HEK293 (cell line): ENCODE measurements at regions not wholly inside any gene's neighbourhood (a gene's known extent, or its start where the extent isn't known, plus 50 kb on each side); places are given as distances from the start of the nearest gene placed in this dataset.

ENCODE experiments used
- CTCF ChIA-PET: fragments of 350-600 bp; formaldehyde crosslinking; extraction: SDS; loops from one replicate; lab custom pipeline; 2021; ENCODE audit warnings: antibody characterized with exemption; lab: Yijun Ruan, JAX
- POLR2A ChIA-PET: fragments of 300-600 bp; formaldehyde crosslinking; extraction: SDS; loops from one replicate; lab custom pipeline; 2020; ENCODE audit warnings: antibody characterized with exemption, inconsistent platforms; lab: Yijun Ruan, JAX
- H3K27ac ChIP-seq: fragments of 200-500 bp; sonication (Bioruptor generic); 2 replicates; pipeline ENCODE4 v1.5.1; 2014; ENCODE audit warnings: low read depth, low read length, control low read depth, inconsistent platforms; ENCODE audit errors: extremely low read depth
- H3K36me3 ChIP-seq, 2 experiments: fragments of 200-500 bp in 1 of 2; sonication (Bioruptor generic) in 1 of 2; 1 replicate in 1 of 2; 2 replicates in 1 of 2; pipeline ENCODE4 v1.5.1; 2014 to 2017; ENCODE audit warnings: inconsistent platforms in 2 of 2, low read length in 2 of 2; ENCODE audit not compliant: control insufficient read depth in 2 of 2, insufficient read depth in 1 of 2
- H3K4me1 ChIP-seq: fragments of 200-500 bp; sonication (Bioruptor generic); 2 replicates; pipeline ENCODE4 v1.5.1; 2014; ENCODE audit warnings: mild to moderate bottlenecking, low read length, inconsistent platforms; ENCODE audit not compliant: control insufficient read depth, insufficient read depth
- H3K4me3 ChIP-seq: 2 replicates; pipeline ENCODE4 v1.5.1; 2011; ENCODE audit warnings: low read depth, mild to moderate bottlenecking, control low read depth, low read length, moderate library complexity
- H3K9me3 ChIP-seq: fragments of 200-500 bp; sonication (Bioruptor generic); 2 replicates; pipeline ENCODE4 v1.5.1; 2014; ENCODE audit warnings: low read depth, low read length, inconsistent platforms; ENCODE audit not compliant: control insufficient read depth, insufficient read depth
- ELK4 ChIP-seq: IDR thresholded peaks from 2 replicates; pipeline ENCODE4 v1.6.1; 2011; ENCODE audit warnings: mild to moderate bottlenecking, low read depth, low read length, borderline replicate concordance
- SETDB1 ChIP-seq: IDR thresholded peaks from one replicate; pipeline ENCODE4 v1.6.1; 2017; ENCODE audit warnings: mild to moderate bottlenecking, low read length, moderate library complexity, mixed read lengths; ENCODE audit not compliant: insufficient read length
- TRIM28 ChIP-seq: IDR thresholded peaks from 2 replicates; pipeline ENCODE4 v1.6.1; 2011; ENCODE audit warnings: low read length, control low read depth, borderline replicate concordance
- ZBTB1 ChIP-seq: fragments of 450-650 bp; formaldehyde crosslinking; IDR thresholded peaks from 2 replicates; pipeline ENCODE4 v1.5.1; 2016; ENCODE audit warnings: missing biosample characterization, missing genetic modification characterization
- ZBTB49 ChIP-seq: fragments of 450-650 bp; formaldehyde crosslinking; IDR thresholded peaks from 2 replicates; pipeline ENCODE4 v1.5.1; 2016; ENCODE audit warnings: missing biosample characterization, missing genetic modification characterization, low read depth
- ZBTB7A ChIP-seq: fragments of 450-650 bp; formaldehyde crosslinking; IDR thresholded peaks from 2 replicates; pipeline ENCODE4 v1.5.1; 2016; ENCODE audit warnings: low read depth, missing biosample characterization, missing genetic modification characterization
- ZFP37 ChIP-seq: fragments of 450-650 bp; formaldehyde crosslinking; IDR thresholded peaks from 2 replicates; pipeline ENCODE4 v1.5.1; 2016; ENCODE audit warnings: missing biosample characterization, missing genetic modification characterization
- ZFP41 ChIP-seq: fragments of 450-650 bp; formaldehyde crosslinking; IDR thresholded peaks from 2 replicates; pipeline ENCODE4 v1.5.1; 2016; ENCODE audit warnings: missing biosample characterization, missing genetic modification characterization, borderline replicate concordance
- ZNF133 ChIP-seq: fragments of 450-650 bp; formaldehyde crosslinking; IDR thresholded peaks from 2 replicates; pipeline ENCODE4 v1.5.1; 2016; ENCODE audit warnings: missing biosample characterization, missing genetic modification characterization
- ZNF16 ChIP-seq: fragments of 450-650 bp; formaldehyde crosslinking; IDR thresholded peaks from 2 replicates; pipeline ENCODE4 v1.5.1; 2016; ENCODE audit warnings: low read depth, missing biosample characterization, missing genetic modification characterization
- ZNF175 ChIP-seq: fragments of 450-650 bp; formaldehyde crosslinking; IDR thresholded peaks from 2 replicates; pipeline ENCODE4 v1.5.1; 2016; ENCODE audit warnings: missing biosample characterization, missing genetic modification characterization
- ZNF18 ChIP-seq: fragments of 450-650 bp; formaldehyde crosslinking; IDR thresholded peaks from 2 replicates; pipeline ENCODE4 v1.5.1; 2016; ENCODE audit warnings: missing biosample characterization, missing genetic modification characterization
- ZNF394 ChIP-seq: fragments of 450-650 bp; formaldehyde crosslinking; IDR thresholded peaks from 2 replicates; pipeline ENCODE4 v1.5.1; 2016; ENCODE audit warnings: missing biosample characterization, missing genetic modification characterization, mild to moderate bottlenecking, moderate library complexity, borderline replicate concordance
- ZNF530 ChIP-seq: fragments of 450-650 bp; formaldehyde crosslinking; IDR thresholded peaks from 2 replicates; pipeline ENCODE4 v1.5.1; 2016; ENCODE audit warnings: low read depth, missing biosample characterization, missing genetic modification characterization
- ZNF544 ChIP-seq: fragments of 450-650 bp; formaldehyde crosslinking; IDR thresholded peaks from 2 replicates; pipeline ENCODE4 v1.5.0; 2017; ENCODE audit warnings: missing biosample characterization, missing genetic modification characterization
- ZNF610 ChIP-seq: fragments of 450-650 bp; formaldehyde crosslinking; IDR thresholded peaks from 2 replicates; pipeline ENCODE4 v1.5.1; 2016; ENCODE audit warnings: missing biosample characterization, missing genetic modification characterization, borderline replicate concordance
- ZNF660 ChIP-seq: fragments of 450-650 bp; IDR thresholded peaks from 2 replicates; pipeline ENCODE4 v1.5.1; 2018; ENCODE audit warnings: missing biosample characterization, mild to moderate bottlenecking, missing genetic modification characterization
- TF ChIP-seq, protein P1 (sequence below): fragments of 450-650 bp; formaldehyde crosslinking; IDR thresholded peaks from 2 replicates; pipeline ENCODE4 v1.5.1; 2016; ENCODE audit warnings: missing biosample characterization, missing genetic modification characterization

GRCh38 chr13:64672751-64673150, 2557.4 kb downstream of the PCDH9 start:
- no peak overlapping the region for H3K4me3 ChIP-seq
- no peaks in the 10 kb centered on the region for H3K9me3 ChIP-seq
- H3K4me1 ChIP-seq, result no peaks in the 10 kb centered on the region
- ChIA-PET POLR2A (no interaction called here), CTCF (no interaction called here)
- H3K36me3 ChIP-seq, result no peaks in the 10 kb centered on the region
- H3K27ac ChIP-seq, result no peak overlapping the region
- TF ChIP-seq ZNF394 (tag by site-specific recombination) (no peak), ZNF133 (tag by site-specific recombination) (no peak), ZNF660 (tag by site-specific recombination) (no peak), ZBTB1 (tag by site-specific recombination) (no peak), ZNF16 (no peak)

GRCh38 chr13:64662887-64663593, 2567.1 kb downstream of the PCDH9 start:
- Histone ChIP-seq H3K4me1 (no peaks in the 10 kb centered on the region), H3K36me3 (no peaks in the 10 kb centered on the region), H3K9me3 (no peaks in the 10 kb centered on the region), H3K27ac (no peak overlapping the region), H3K4me3 (no peak overlapping the region)
- POLR2A ChIA-PET, result no interaction called here
- CTCF ChIA-PET, result no interaction called here
- no peak for TF ChIP-seq ZBTB49
- peak; percentile 95; the same call in 1 of the 2 replicates for TF ChIP-seq TRIM28
- no peak for TF ChIP-seq ZBTB7A
- TF ChIP-seq ZFP37, result no peak
- TF ChIP-seq SETDB1, result peak; percentile 89

DNA sequence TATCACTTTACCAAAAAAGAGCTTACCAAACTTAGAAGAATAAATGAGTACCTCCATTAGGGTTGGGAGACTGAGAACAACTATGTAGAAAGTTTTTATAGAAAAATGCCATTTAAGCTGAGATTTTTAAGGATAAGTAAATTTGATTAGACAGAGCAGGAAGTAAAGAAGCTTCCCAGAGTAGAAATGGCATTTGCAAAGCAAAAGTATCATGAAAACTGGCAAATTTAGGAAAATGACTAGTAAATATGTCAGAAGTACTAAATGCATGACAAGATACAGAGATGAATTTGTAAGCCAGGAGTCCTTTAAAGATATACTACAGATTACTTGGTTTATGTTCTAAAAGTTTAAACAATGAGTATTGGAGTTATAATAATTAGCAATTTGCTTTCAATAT, 2581.8 kb downstream of the PCDH9 start:
- Histone ChIP-seq H3K27ac (no peak overlapping the region), H3K4me3 (no peak overlapping the region), H3K4me1 (no peaks in the 10 kb centered on the region), H3K36me3 (no peaks in the 10 kb centered on the region), H3K9me3 (no peaks in the 10 kb centered on the region)
- TF ChIP-seq ZNF175 (tag by site-specific recombination) (no peak), ZNF18 (tag by site-specific recombination) (no peak), ZNF610 (tag by site-specific recombination) (no peak)
- POLR2A ChIA-PET, result no interaction called here
- CTCF ChIA-PET, result no interaction called here

DNA sequence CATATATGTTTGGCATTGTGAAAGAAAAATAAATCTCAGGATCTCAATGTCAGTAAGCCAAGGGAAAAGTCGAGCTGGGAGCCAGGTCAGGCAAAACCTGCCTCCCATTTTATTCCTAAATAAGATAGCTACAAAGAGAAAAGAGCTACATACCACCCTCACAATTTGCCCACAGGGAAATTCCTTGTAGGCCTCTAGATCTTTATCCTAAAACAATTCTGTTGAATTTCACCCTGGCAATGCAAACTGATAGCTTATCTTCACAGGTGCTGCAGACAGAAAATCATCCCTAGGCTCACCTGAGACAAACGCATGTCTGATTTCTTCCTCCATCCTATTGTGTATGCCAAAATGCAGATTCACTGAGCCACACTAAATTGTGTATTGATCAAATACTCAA, 2587.1 kb downstream of the PCDH9 start:
- Histone ChIP-seq H3K9me3 (no peaks in the 10 kb centered on the region), H3K4me1 (no peaks in the 10 kb centered on the region), H3K36me3 (no peaks in the 10 kb centered on the region), H3K27ac (no peak overlapping the region), H3K4me3 (no peak overlapping the region)
- ChIA-PET POLR2A (no interaction called here), CTCF (no interaction called here)
- no peak for TF ChIP-seq ELK4
- TF ChIP-seq ZFP41 (tag by site-specific recombination), result no peak
- TF ChIP-seq ZNF544 (tag by site-specific recombination), result no peak
- TF ChIP-seq ZNF530 (tag by site-specific recombination), result no peak
- TF ChIP-seq, protein P1, sequence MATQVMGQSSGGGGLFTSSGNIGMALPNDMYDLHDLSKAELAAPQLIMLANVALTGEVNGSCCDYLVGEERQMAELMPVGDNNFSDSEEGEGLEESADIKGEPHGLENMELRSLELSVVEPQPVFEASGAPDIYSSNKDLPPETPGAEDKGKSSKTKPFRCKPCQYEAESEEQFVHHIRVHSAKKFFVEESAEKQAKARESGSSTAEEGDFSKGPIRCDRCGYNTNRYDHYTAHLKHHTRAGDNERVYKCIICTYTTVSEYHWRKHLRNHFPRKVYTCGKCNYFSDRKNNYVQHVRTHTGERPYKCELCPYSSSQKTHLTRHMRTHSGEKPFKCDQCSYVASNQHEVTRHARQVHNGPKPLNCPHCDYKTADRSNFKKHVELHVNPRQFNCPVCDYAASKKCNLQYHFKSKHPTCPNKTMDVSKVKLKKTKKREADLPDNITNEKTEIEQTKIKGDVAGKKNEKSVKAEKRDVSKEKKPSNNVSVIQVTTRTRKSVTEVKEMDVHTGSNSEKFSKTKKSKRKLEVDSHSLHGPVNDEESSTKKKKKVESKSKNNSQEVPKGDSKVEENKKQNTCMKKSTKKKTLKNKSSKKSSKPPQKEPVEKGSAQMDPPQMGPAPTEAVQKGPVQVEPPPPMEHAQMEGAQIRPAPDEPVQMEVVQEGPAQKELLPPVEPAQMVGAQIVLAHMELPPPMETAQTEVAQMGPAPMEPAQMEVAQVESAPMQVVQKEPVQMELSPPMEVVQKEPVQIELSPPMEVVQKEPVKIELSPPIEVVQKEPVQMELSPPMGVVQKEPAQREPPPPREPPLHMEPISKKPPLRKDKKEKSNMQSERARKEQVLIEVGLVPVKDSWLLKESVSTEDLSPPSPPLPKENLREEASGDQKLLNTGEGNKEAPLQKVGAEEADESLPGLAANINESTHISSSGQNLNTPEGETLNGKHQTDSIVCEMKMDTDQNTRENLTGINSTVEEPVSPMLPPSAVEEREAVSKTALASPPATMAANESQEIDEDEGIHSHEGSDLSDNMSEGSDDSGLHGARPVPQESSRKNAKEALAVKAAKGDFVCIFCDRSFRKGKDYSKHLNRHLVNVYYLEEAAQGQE (tag by site-specific recombination), result no peak
